ENCODE measurements at regions not wholly inside any gene's neighbourhood (a gene's known extent, or its start where the extent isn't known, plus 50 kb on each side); places are given as distances from the start of the nearest gene placed in this dataset.
"Not testable (repeated sequence)": the region's sequence is repeated elsewhere in the genome, so short reads cannot be mapped to it uniquely, and the experiment has no call there.

DNA sequence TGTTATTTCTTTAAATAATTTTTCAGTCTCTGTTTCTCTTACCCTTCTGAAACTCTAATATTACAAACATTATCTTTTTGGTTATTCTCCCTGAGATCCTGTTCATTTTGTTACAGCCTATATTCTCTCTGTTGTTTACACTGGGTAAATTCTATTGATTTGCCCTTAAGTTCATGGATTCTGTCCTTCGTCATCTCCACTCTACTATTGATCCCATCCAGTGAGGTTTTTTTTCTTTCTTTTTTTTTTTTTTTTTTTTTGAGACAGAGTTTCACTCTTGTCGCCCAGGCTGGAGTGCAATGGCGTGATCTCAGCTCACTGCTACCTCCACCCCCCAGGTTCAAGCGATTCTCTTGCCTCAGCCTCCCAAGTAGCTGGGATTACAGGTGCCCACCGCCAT lies 393.9 kb downstream of the ZNF674 start:
- not testable (repeated sequence) for DNase-seq

DNA sequence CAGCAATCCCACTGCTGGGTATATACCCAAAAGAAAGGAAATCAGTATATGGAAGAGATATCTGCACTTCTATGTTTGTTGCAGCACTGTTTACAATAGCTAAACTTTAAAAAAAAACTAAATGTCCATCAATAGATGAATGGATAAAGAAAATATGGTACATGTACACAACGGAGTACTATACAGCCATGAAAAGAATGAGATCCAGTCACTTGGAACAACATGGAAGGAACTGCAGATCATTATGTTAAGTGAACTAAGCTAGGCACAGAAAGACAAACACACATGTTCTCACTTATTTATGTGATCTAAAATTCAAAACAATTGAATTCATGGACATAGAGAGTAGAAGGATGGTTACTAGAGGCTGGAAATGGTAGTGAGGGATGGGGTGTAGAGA lies 400.7 kb downstream of the ZNF674 start:
- no peak for DNase-seq

DNA sequence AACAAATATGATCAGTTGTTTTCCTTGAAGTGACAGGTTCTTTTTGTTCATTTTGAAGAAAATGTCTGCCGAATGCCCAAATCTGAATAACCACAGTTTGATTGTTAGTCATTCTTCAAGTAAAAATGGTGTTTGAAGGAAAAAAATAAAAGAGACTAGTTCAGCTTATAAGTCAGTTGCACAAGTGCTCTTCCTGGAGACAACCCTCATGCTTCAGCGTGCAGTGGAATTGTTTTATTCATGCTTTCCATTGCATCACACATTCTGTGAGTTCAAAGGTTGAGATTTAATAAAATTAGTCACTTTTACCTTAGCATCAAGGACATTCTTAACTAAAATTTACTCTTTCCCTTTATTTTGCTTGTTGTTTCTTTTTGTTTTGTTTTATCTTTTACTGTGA lies 404.9 kb downstream of the ZNF674 start:
- DNase-seq = no peak

DNA sequence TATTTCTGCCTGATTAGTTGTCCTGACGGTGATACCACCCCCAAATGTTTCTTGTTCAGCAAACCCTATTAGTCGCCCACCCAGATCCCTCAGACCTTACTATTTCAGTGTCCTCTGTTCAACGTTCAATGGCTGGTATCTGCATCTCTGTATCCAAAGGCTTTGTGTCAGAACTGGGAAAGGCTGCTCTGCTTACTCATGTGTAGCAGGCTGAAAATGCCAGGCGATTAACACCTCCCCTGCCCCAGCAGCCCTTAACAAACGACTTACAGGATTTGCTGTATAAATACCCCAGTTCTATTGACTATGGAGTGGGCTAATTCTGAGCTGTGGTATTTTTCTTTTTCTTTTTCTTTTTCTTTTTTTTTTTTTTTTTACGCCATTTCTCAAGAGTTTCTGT lies 415.0 kb downstream of the ZNF674 start:
- no peak for DNase-seq

DNA sequence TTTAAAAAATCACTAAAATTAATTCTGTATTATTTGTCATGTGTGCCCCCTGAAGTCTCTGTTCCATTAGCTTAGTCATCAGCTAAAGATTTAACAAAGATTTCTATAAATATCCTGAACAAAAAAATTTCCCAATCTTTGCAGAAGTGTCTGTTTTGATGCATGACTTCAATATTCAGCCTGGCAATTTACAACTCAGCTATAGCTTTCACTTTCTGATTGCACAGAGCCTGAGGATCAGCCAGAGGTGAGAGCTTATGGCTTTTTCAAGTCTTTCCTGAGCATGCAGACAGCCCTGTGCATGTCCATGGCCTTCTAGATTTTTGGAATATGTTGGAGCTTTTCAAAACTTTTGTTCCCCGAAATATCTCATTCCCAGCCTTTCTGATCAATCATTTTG lies 420.1 kb downstream of the ZNF674 start:
- no peak for DNase-seq

DNA sequence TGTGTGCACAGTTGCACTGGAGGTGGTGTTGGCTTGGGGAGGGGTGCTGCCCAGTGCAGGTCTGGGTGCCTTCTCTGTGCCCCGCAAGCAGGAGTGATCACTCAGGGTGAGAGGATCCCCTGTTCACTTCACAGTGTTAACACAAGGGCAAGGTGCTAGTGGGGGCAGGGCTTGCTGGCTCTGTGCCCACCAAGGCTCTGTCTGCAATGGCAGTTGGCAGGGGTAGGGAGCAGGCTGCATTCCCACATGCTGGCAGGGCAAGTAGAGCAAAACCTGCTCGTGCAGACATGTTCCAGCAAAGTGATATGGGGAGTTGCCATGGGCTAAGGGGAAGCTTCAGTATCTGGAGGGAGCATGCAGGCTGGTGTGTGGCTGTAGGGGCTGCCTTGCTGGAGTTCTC lies 428.0 kb downstream of the ZNF674 start:
- no peak for DNase-seq

DNA sequence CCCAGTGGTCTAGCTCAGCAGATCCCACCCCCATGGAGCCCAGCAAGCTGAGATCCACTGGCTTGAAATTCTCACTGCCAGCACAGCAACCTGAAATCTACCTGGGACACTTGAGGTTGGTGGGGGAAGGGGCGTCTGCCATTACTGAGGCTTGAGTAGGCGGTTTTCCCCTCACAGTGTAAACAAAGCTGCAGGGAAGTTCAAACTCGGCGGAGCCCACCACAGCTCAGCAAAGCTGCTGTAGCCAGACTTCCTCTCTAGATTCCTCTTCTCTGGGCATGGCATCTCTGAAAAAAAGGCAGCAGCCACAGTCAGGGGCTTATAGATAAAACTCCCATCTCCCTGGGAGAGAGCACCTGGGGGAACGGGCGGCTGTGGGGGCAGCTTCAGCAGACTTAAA lies 457.9 kb downstream of the ZNF674 start:
- not testable (repeated sequence) for DNase-seq

DNA sequence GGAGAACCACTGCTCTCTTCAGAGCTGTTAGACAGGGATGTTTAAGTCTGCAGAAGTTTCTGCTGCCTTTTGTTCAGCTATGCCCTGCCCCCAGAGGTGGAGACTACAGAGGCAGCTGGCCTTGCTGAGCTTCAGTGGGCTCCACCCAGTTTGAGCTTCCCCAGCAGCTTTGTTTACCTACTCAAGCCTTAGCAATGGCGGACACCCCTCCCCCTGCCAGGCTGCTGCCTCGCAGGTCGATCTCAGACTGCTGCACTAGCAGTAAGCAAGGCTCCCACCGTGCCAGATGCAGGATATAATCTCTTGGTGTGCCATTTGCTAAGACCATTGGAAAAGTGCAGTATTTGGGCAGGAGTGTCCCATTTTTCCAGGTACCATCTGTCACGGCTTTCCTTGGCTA lies 465.1 kb downstream of the ZNF674 start:
- not testable (repeated sequence) for DNase-seq

DNA sequence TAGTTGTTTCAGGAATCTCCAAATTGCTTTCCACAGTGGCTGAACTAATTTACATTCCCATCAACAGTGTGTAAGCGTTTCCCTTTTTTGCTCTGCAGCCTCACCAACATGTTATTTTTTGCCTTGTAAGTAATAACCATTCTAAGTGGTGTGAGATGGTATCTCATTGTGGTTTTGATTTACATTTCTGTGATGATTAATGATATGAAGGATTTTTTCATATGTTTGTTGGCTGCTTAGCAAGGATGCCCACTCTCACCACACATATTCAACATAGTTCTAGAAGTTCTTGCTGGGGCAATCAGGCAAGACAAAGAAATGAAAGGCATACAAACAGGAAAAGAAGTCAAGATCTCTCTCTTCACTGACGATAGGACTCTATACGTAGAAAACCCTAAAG lies 472.4 kb downstream of the ZNF674 start:
- no peak for DNase-seq

DNA sequence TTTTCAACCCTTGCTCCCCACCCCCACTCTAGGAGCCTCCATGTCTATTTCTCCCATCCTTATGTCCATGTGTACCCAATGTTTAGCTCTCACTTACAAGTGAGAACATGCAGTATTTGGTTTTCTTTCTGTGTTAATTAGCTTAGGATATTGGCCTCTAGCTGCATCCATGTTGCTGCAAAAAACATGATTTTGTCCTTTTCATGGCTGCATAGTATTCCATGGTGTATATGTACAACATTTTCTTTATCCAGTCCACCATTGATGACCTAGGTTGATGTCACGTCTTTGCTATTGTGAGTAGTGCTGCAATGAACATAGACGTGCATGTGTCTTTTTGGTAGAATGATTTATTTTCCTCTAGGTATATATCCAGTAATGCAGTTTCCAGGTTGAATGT lies 472.8 kb downstream of the ZNF674 start:
- DNase-seq = no peak

DNA sequence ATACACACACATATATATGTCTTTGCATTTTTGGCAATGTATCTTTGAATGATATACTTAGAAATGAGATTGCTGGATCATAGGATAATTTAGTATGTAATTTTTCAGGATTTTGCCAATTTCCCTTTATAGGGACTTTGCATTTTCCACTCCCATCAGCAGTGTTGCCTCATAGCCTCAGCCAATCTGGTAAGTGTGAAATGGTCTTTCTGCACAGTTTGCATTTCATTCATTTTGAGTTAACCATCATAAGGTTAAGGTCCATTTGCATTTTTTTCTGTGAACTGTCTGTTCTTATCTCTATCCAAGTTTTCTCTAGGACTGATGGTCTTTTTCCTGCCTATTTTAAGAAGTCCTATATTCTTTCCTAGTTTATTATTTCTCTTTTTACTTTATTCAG lies 474.8 kb downstream of the ZNF674 start:
- DNase-seq = no peak

DNA sequence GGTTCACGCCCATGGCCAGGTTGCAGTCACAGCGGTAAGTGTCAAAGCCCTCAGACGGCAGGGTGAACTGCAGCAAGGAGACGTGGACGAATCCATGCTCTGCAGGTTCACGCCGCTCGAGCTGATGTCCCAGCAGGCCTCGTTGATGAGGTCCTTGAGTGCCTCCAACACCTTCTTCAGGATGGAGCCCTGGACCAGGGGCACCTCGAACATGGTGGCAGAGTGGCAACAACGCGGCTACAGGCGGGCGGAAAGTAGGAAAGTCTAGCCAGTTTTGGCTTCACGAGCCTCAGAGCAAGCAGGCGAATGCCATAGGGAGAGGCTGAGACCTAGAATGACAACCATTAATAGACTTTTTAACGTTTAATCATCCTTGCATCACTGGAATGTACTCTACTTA lies 485.9 kb downstream of the ZNF674 start:
- no peak for DNase-seq

DNA sequence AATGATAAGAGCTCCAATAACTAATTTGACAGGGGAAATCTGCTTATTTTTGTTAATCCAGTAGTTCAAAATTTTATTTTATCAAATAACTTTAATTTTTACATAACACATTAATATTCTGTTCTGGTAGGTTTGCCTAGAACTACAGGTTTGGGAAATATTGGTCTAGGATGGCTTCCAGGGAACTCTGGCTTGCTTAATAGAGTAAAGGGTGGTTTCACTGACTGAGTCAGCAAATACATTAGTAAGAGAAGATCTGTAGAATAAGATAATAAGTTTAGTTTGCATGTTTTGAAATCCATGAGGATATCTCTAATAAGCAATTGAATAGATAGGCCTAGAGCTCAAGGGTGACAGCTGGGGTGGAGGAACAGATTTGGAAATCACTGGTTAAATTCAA lies 500.7 kb downstream of the ZNF674 start:
- no peak for DNase-seq

DNA sequence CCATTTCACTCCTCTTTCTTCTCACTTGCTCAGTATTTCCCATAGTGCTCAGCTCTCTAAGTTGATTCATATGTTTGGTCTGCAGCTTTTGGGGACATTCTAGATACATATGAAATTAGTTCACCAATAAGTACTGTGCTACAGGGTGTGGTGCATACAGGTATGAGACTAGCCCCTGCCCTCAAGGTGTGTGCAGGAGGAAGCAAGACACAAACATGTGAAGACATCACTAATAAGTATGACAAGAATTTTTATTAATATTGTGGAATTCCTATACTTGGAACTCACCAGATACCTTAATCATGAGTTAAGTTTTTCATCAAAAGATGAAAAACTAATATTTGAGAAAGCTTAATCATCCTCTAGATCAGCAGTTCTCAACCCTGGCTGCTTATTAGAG lies 505.2 kb downstream of the ZNF674 start:
- DNase-seq = no peak

DNA sequence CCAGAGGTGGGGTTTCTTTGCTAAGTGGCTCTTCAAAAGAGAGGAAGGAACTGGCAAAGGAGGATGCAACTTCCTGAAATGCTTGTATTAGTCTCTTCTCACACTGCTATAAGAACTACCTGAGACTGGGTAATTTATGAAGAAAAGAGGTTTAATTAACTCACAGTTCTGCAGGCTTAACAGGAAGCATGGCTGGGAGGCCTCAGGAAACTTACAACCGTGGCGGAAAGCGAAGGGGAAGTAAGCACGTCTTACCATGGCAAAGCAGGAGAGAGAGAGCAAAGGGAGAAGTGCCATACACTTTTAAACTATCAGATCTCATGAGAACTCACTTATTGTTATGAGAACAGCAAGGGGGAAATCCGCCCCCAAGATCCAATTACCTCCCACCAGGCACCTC lies 505.7 kb downstream of the ZNF674 start:
- no peak for DNase-seq

DNA sequence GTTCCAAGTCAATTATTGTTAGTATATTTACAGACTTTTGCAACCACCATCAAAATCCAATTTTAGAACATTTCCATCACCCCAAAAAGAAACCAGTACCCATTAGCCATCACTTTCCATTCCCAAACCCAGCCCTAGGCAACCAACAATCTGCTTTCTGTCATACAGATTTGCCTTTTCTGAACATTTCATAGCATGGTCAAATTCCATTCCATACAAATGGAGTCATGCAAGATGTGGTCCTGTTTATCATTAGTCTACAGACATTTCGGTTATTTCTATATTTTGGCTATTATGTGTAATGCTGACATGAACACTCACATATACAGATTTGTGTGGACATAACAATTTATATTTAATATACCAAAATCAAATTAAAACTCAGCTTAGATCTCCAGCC lies 508.7 kb downstream of the ZNF674 start:
- no peak for DNase-seq

DNA sequence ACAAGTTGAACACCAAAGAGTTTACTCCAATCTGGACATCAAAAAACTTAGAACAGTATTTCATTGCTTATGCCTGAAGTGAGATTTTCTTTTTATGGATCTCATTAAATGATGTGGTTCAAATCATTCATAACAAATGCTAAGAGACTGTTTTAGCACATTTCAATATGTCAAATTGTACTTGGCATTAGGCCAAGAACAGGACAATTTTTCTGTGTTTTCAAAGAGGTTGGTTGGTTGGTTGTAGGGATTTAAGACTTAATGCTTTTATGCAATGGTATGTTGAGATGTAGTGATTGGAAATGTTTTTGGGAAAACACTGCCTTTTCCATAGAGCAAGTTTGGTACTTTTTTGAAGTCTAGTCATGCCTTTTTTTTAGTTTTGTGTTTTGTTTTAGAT lies 510.4 kb downstream of the ZNF674 start:
- no peak for DNase-seq

DNA sequence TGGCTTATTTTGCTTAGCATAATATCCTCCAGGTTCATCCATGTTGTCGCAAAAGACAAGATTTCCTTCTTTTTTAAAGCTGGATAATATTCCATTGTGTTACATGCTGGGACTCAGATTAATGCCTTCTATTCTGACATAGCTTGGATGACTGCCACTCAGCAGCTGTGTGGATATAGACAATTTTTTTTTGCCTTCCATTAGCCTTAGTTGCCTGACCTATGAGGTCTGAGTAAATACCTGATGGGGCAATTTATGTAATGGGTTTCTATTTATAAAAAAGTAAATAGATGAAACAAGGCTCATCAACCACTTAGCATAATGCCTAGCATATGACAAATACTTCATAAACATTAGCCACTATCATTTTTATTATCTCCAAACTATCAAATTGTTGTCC lies 515.4 kb downstream of the ZNF674 start:
- DNase-seq = no peak

DNA sequence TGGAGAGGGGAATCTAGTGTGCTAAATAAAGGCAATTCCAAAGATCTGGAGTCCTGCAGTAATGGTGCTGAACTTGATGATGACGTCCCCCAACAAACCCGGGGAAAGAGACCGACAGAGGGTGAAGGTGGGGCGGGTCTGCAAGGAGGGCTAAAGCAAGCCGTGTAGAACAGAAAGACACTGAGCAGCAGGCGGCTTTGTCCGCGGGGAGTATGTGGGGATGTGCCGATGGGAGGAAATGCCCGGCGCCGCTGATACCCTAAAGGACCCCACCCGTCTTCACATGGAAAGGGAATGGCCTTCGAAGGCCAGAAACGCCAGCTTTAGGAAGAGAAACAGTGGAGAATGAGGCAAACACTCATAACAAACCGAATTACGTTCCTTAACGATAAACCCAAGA lies 528.9 kb downstream of the ZNF674 start:
- DNase-seq = no peak

DNA sequence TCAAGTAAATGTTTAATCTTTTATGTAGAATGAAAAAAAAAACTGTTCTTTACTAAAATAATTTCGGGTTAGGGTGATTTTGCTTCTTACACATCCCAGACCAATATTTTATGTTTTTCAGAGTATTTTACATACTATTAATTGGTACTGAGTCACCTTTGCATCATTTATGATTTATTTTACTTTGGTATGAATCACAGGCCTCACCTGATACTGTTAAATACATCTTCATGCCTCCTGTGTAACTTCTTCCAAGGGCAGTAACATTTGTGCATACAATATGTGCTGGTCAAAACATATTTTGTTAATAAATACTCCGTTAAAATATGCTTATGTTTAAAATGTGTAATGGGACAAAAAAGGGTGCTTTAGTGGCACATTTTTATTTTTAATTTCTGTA lies 529.6 kb downstream of the ZNF674 start:
- no peak for DNase-seq

DNA sequence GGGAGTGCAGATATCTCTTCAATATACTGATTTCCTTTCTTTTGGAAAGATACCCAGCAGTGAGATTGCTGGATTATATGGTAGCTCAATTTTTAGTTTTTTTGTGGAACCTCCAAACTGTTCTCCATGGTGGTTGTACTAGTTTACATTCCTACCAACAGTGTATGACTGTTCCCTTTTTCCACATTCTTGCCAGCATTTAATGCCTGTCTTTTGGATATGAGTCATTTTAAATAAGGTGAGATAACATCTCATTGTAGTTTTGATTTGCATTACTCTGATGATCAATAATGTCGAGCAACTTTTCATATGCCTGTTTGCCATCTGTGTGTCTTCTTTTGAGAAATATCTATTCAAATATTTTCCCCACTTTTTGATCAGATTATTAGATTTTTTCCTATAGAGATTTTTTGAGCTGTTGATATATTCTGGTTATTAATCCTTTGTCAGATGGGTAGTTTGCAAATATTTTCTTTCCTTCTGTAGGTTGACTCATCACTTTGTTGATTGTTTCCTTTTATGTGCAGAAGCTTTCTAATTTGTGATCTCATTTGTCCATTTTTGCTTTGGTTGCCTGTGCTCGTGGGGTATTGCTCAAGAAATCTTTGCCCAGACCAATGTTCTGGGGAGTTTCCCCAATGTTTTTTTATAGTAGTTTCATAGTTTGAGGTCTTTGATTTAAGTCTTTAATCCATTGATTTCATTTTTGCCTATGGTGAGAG lies 552.7 kb downstream of the ZNF674 start:
- no peak for DNase-seq

DNA sequence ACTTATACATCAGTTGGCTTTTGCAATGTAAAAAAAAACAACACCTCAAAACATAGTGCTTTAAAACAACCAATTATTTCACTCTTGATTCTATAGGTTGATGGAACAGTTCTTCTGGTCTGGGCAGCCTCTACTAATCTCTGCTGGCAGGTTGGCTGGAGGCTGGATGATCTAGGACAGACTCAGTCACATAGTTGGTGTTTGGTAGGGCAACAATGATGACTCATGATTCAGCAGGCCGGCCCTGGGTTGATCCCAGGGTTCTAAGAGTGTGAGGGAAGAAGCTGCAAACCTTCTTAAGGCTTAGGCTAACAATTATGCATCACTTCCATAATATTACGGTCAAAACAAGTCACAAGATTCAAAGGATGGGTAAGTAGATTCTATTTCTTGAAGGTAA lies 558.2 kb downstream of the ZNF674 start:
- DNase-seq = no peak

DNA sequence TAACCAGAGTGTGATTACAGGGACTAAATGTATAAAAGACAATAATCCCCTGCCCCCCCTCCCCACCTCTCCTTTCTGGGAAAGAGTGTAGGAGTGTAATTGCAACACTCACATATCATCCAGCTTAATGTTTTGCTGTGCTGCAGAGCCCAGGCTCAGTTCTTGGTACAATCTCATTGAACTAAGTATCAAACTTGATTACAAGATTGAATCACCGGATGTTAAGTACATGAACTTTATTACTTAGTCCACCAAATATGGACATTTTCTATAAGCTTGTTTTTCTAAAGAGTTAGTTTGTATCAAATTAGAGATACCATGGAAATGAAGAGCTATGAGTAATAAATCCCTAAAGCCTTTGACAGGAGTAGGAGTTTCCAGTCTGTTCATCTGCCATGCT lies 559.1 kb downstream of the ZNF674 start:
- no peak for DNase-seq

DNA sequence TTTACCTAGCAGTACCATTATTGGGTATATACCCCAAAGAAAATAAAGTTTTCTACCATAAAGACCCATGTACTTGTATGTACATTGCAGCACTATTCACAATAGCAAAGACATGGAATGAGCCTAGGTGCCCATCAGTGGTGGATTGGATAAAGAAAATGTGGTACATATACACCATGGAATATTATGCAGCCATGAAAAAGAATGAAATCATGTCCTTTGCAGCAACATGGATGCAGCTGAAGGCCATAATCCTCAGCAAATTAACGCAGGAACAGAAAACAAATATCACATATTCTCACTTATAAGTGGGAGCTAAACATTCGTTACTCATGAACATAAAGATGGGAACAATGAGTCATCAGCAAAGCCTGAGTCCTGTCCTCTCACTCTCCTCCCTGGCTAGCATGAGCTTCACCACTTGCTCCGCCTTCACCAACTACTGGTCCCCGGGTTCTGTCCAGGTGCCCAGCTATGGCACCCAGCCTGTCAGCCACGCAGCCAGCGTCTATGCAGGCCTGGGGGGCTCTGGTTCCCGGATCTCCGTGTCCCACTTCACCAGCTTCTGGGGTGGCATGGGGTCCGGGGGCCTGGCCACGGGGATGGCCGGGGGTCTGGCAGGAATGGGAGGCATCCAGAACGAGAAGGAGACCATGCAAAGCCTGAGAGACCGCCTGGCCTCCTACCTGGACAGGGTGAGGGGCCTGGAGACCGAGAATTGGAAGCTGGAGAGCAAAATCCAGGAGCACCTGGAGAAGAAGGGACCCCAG lies 562.1 kb downstream of the ZNF674 start:
- DNase-seq = not testable (repeated sequence)

DNA sequence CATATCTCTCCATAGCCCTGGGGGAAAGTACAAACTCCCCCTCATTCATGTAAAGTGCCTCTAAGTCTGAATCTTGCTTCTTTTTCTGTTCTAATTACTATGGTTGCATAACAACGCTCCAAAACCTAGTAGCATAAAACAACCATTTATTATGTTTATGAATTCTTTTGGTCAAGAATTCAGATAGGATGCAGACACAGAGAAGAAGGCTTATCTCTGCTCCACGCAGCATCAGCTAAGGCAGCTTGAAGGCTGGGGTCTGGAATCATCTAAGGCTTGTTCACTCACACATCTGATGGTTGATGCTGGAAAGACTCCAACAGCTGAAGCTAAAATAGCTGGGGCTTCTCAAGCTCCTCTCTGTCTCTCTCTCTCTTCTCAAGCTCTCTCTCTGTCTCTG lies 564.5 kb downstream of the ZNF674 start:
- no peak for DNase-seq
